ENCODE measurements at regions not wholly inside any gene's neighbourhood (a gene's known extent, or its start where the extent isn't known, plus 50 kb on each side); places are given as distances from the start of the nearest gene placed in this dataset.

DNA sequence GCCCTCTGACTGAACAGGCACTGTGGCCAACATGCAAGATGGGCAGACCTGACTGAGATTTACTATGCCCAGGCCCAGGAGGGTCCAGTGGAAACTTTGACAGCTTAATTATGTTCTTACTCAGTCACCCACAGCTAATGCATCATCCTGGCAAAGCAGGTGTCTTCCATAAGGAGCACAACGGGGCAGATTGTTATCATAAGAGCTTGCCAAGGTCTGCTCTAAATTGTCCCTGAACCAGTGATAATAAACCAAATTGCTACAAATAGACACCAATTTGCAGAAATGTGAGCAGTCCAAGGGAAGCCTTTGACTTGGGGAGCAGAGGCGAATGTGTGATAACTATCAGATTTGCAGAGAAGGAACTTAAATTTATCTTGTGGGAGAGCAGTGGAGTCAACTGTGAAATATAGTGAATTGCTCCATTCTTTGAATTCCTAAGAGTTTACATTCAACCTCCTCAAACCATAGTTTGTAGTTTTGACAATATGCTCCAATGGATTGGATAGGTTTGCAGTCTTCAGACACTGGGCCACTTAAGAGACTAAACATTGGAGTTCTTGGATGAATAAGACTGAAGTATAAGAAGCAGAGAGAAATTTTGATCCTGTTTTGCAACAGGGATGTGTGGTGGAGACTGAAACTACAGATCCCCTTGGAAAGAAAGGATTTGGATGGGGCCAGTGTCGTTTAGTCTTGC lies 494.7 kb downstream of the CCSER2 start:
- Histone ChIP-seq H4K20me1 (ENCODE audit: control insufficient read depth, extremely low read depth, insufficient read depth, low read length) (no peaks in the 10 kb centered on the region), H3K4me3 (replicated peaks in 1 of 4; ENCODE audit: control extremely low read depth in 1 of 4, insufficient read depth in 1 of 4, low read depth in 3 of 4, low read length in 4 of 4) (no peak overlapping the region), H3K36me3 (ENCODE audit: control insufficient read depth, insufficient read depth, low read length) (no peaks in the 10 kb centered on the region), H3K9ac (ENCODE audit: insufficient read depth, low read length) (no peak overlapping the region), H2AFZ (ENCODE audit: low read length) (no peak overlapping the region), H3K9me3 (ENCODE audit: control insufficient read depth, insufficient read depth, low read depth, low read length) (no peaks in the 10 kb centered on the region), H3K4me1 (ENCODE audit: control insufficient read depth, extremely low read depth, insufficient read depth, low read length) (no peaks in the 10 kb centered on the region), H3K27me3 (ENCODE audit: control insufficient read depth, insufficient read depth, low read length) (no peaks in the 10 kb centered on the region), H3K4me2 (ENCODE audit: extremely low read depth, insufficient read depth, low read length) (no peak overlapping the region), H3K27ac (ENCODE audit: insufficient read depth, low read length) (no peak overlapping the region), H3K79me2 (ENCODE audit: control insufficient read depth, insufficient read depth, low read length) (no peaks in the 10 kb centered on the region)
- TF ChIP-seq EZH2 (IDR thresholded peaks at IDR 0.05; ENCODE audit: low read length, missing control alignments) = no peak
- TF ChIP-seq, protein P1, sequence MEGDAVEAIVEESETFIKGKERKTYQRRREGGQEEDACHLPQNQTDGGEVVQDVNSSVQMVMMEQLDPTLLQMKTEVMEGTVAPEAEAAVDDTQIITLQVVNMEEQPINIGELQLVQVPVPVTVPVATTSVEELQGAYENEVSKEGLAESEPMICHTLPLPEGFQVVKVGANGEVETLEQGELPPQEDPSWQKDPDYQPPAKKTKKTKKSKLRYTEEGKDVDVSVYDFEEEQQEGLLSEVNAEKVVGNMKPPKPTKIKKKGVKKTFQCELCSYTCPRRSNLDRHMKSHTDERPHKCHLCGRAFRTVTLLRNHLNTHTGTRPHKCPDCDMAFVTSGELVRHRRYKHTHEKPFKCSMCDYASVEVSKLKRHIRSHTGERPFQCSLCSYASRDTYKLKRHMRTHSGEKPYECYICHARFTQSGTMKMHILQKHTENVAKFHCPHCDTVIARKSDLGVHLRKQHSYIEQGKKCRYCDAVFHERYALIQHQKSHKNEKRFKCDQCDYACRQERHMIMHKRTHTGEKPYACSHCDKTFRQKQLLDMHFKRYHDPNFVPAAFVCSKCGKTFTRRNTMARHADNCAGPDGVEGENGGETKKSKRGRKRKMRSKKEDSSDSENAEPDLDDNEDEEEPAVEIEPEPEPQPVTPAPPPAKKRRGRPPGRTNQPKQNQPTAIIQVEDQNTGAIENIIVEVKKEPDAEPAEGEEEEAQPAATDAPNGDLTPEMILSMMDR (conservative IDR thresholded peaks at IDR 0.05 in 1 of 2, IDR thresholded peaks at IDR 0.05 in 1 of 2; ENCODE audit: low read depth in 1 of 2, low read length in 2 of 2) = no peak
- peak in 1 of 2 donors; percentile 49 for DNase-seq (ENCODE audit: low read depth in 2 of 2)

DNA sequence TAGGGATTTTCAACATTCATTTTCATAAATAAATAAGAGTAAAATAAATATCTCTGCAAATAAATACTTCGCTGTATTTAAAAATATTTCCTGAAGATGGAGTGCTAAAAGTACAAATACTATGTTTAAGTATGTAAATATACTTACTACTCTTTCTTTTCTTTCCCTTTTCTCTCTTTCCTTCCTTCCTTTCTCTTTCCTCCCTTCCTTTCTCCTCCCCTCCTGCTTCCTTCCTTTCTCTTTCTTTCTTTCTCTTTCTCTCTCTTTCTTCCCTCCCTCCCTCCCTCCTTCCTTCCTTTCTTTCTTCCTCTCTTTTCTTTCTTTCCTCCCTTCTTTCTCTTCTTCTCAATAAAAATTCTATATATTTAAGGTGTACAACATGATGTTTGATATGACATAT lies 496.1 kb downstream of the CCSER2 start:
- Histone ChIP-seq H3K9me3 (ENCODE audit: control insufficient read depth, insufficient read depth, low read depth, low read length) (no peaks in the 10 kb centered on the region), H4K20me1 (ENCODE audit: control insufficient read depth, extremely low read depth, insufficient read depth, low read length) (no peaks in the 10 kb centered on the region), H3K4me1 (ENCODE audit: control insufficient read depth, extremely low read depth, insufficient read depth, low read length) (no peaks in the 10 kb centered on the region), H3K27ac (ENCODE audit: insufficient read depth, low read length) (no peak overlapping the region), H2AFZ (ENCODE audit: low read length) (no peak overlapping the region), H3K4me3 (replicated peaks in 1 of 4; ENCODE audit: control extremely low read depth in 1 of 4, insufficient read depth in 1 of 4, low read depth in 3 of 4, low read length in 4 of 4) (no peak overlapping the region), H3K9ac (ENCODE audit: insufficient read depth, low read length) (no peak overlapping the region), H3K79me2 (ENCODE audit: control insufficient read depth, insufficient read depth, low read length) (no peaks in the 10 kb centered on the region), H3K36me3 (ENCODE audit: control insufficient read depth, insufficient read depth, low read length) (no peaks in the 10 kb centered on the region), H3K4me2 (ENCODE audit: extremely low read depth, insufficient read depth, low read length) (no peak overlapping the region), H3K27me3 (ENCODE audit: control insufficient read depth, insufficient read depth, low read length) (no peaks in the 10 kb centered on the region)
- TF ChIP-seq, protein P1 (conservative IDR thresholded peaks at IDR 0.05 in 1 of 2, IDR thresholded peaks at IDR 0.05 in 1 of 2; ENCODE audit: low read depth in 1 of 2, low read length in 2 of 2) = no peak
- no peak for TF ChIP-seq EZH2 (IDR thresholded peaks at IDR 0.05; ENCODE audit: low read length, missing control alignments)
- no peak for DNase-seq (ENCODE audit: low read depth in 2 of 2)

GRCh38 chr10:84825330-84825729 lies 496.9 kb downstream of the CCSER2 start:
- Histone ChIP-seq H3K27ac (ENCODE audit: insufficient read depth, low read length) (no peak overlapping the region), H3K36me3 (ENCODE audit: control insufficient read depth, insufficient read depth, low read length) (no peaks in the 10 kb centered on the region), H3K79me2 (ENCODE audit: control insufficient read depth, insufficient read depth, low read length) (no peaks in the 10 kb centered on the region), H3K4me1 (ENCODE audit: control insufficient read depth, extremely low read depth, insufficient read depth, low read length) (no peaks in the 10 kb centered on the region), H3K9me3 (ENCODE audit: control insufficient read depth, insufficient read depth, low read depth, low read length) (no peaks in the 10 kb centered on the region), H3K27me3 (ENCODE audit: control insufficient read depth, insufficient read depth, low read length) (no peaks in the 10 kb centered on the region), H4K20me1 (ENCODE audit: control insufficient read depth, extremely low read depth, insufficient read depth, low read length) (no peaks in the 10 kb centered on the region), H3K9ac (ENCODE audit: insufficient read depth, low read length) (no peak overlapping the region), H3K4me2 (ENCODE audit: extremely low read depth, insufficient read depth, low read length) (no peak overlapping the region), H2AFZ (ENCODE audit: low read length) (no peak overlapping the region), H3K4me3 (replicated peaks in 1 of 4; ENCODE audit: control extremely low read depth in 1 of 4, insufficient read depth in 1 of 4, low read depth in 3 of 4, low read length in 4 of 4) (no peak overlapping the region)
- TF ChIP-seq EZH2 (IDR thresholded peaks at IDR 0.05; ENCODE audit: low read length, missing control alignments) = no peak
- TF ChIP-seq, protein P1 (conservative IDR thresholded peaks at IDR 0.05 in 1 of 2, IDR thresholded peaks at IDR 0.05 in 1 of 2; ENCODE audit: low read depth in 1 of 2, low read length in 2 of 2) = no peak
- peak; percentile 22 to 90 for DNase-seq (ENCODE audit: low read depth in 2 of 2)

Data from fibroblast of lung (primary cell).